NCI-H2196 treated with DMSO at 0.1 percent for 48 hours (cell line): ENCODE measurements at regions not wholly inside any gene's neighbourhood (a gene's known extent, or its start where the extent isn't known, plus 50 kb on each side); places are given as distances from the start of the nearest gene placed in this dataset.

Experiments
- DNase-seq: peaks from one replicate; lab custom pipeline; 2025; ENCODE audit not compliant: unreplicated experiment; lab: John Stamatoyannopoulos, UW

GRCh38 chr18:6644836-6645627, 84.5 kb upstream of the ARHGAP28 start:
- no peak for DNase-seq

- DNase-seq, result no peak
Observed at GRCh38 chr18:6646801-6647200, 82.7 kb upstream of the ARHGAP28 start.

- DNase-seq, result no peak
Observed at GRCh38 chr18:6648581-6648980, 80.9 kb upstream of the ARHGAP28 start.

- DNase-seq, result no peak
Observed at GRCh38 chr18:6649421-6650126, 79.9 kb upstream of the ARHGAP28 start.

- no peak for DNase-seq
Observed at GRCh38 chr18:6650127-6650507, 79.4 kb upstream of the ARHGAP28 start.

GRCh38 chr18:6650747-6651146, 78.8 kb upstream of the ARHGAP28 start:
- no peak for DNase-seq

GRCh38 chr18:6652098-6652497, 77.4 kb upstream of the ARHGAP28 start:
- no peak for DNase-seq

GRCh38 chr18:6653880-6654279, 75.6 kb upstream of the ARHGAP28 start:
- DNase-seq, result no peak

- DNase-seq, result no peak
Observed at GRCh38 chr18:6659963-6660725, 69.4 kb upstream of the ARHGAP28 start.

- DNase-seq, result no peak
Observed at GRCh38 chr18:6661692-6662415, 67.7 kb upstream of the ARHGAP28 start.

- DNase-seq, result no peak
Observed at GRCh38 chr18:6666012-6666685, 63.4 kb upstream of the ARHGAP28 start.

GRCh38 chr18:6668836-6669235, 60.7 kb upstream of the ARHGAP28 start:
- no peak for DNase-seq

- DNase-seq, result no peak
Observed at GRCh38 chr18:6672821-6673308, 56.7 kb upstream of the ARHGAP28 start.

- DNase-seq, result no peak
Observed at GRCh38 chr18:6677086-6677485, 52.4 kb upstream of the ARHGAP28 start.

GRCh38 chr18:6679201-6679600, 50.3 kb upstream of the ARHGAP28 start:
- no peak for DNase-seq
